Aorta (tissue), 5 donors: ENCODE measurements at regions not wholly inside any gene's neighbourhood (a gene's known extent, or its start where the extent isn't known, plus 50 kb on each side); places are given as distances from the start of the nearest gene placed in this dataset.

ENCODE experiments used
- ATAC-seq: fragments of 200-7000 bp; cut with Tn5 transposase; one replicate; pipeline ENCODE4 v1.9.1; 2022; ENCODE audit warnings: moderate library complexity; ENCODE audit not compliant: low FRiP score
- DNase-seq, 2 donors: peaks; one replicate each; pipeline ENCODE4 v3.0.0-alpha.2; 2020
- H3K27ac ChIP-seq, 2 donors: one replicate each; pipeline ENCODE4 v1.5.1; 2013; ENCODE audit warnings: low read length in 2 of 2, mild to moderate bottlenecking in 2 of 2, moderate library complexity in 2 of 2, control low read depth in 1 of 2, inconsistent platforms in 1 of 2, low read depth in 1 of 2
- H3K27me3 ChIP-seq, 2 donors: one replicate each; pipeline ENCODE4 v1.6.1; 2013; ENCODE audit warnings: control low read depth in 1 of 2, low read length in 1 of 2, mild to moderate bottlenecking in 1 of 2, moderate library complexity in 1 of 2; ENCODE audit not compliant: insufficient read depth in 2 of 2, control insufficient read depth in 1 of 2
- H3K36me3 ChIP-seq, 2 donors: one replicate each; pipeline ENCODE4 v1.6.1; 2013; ENCODE audit warnings: control low read depth in 1 of 2, low read length in 1 of 2, mild to moderate bottlenecking in 1 of 2; ENCODE audit not compliant: insufficient read depth in 2 of 2, control insufficient read depth in 1 of 2
- H3K4me1 ChIP-seq, 2 donors: one replicate each; pipeline ENCODE4 v1.6.1; 2013; ENCODE audit warnings: low read length in 2 of 2, control low read depth in 1 of 2, mild to moderate bottlenecking in 1 of 2, moderate library complexity in 1 of 2; ENCODE audit not compliant: insufficient read depth in 2 of 2, control insufficient read depth in 1 of 2
- H3K4me3 ChIP-seq, 2 donors: one replicate each; pipeline ENCODE4 v1.5.1; 2013; ENCODE audit warnings: low read length in 2 of 2, control low read depth in 1 of 2, mild to moderate bottlenecking in 1 of 2
- H3K9me3 ChIP-seq: one replicate; pipeline ENCODE4 v1.6.1; 2013; ENCODE audit warnings: mild to moderate bottlenecking, low read length; ENCODE audit not compliant: control insufficient read depth
- WGBS, 2 donors: extraction: QIAGEN DNeasy Blood & Tissue Kit; methylation state at CpG; one replicate each; pipeline ENCODE4 v1.1.7; 2013; 5-methylcytosine and 5-hydroxymethylcytosine counted together
- intact Hi-C, 2 donors: fragments of 100-400 bp; cut with DNase I; formaldehyde crosslinking; loops; one replicate each; pipeline versions ENCODE4 v1.14.2 to v1.15.0; 2022
- donor health status: healthy with polysubstance abuse.
- donor health status: Bipolar disorder and iron deficiency.
- donor health status: DM: no; HTN: no; CAD: no.
- donor health status: DM: no; HTN: no; CAD: no.
- donor health status: DM: yes; HTN: yes; CAD: no.

- DNase-seq (no peak), ATAC-seq (no peak)
- H3K4me1 ChIP-seq = no peaks in the 10 kb centered on the region
- no peak overlapping the region for H3K27ac ChIP-seq
- WGBS, 2 donors = 92 to 93% methylated on average over 2 of the region's 2 CpGs
- no peak overlapping the region for H3K4me3 ChIP-seq
- intact Hi-C loops = no loop called here
- no peaks in the 10 kb centered on the region for H3K27me3 ChIP-seq
- no peaks in the 10 kb centered on the region for H3K36me3 ChIP-seq
- no peaks in the 10 kb centered on the region for H3K9me3 ChIP-seq
Observed at GRCh38 chr3:117479095-117479494, 769.5 kb downstream of the TUSC7 start.

- H3K4me1 ChIP-seq = no peaks in the 10 kb centered on the region
- DNase-seq = no peak
- no peak overlapping the region for H3K4me3 ChIP-seq
- H3K9me3 ChIP-seq = no peaks in the 10 kb centered on the region
- WGBS, 2 donors = 80 to 81% methylated on average over 3 of the region's 3 CpGs
- intact Hi-C loops = no loop called here
- no peaks in the 10 kb centered on the region for H3K36me3 ChIP-seq
- H3K27me3 ChIP-seq = no peaks in the 10 kb centered on the region
- H3K27ac ChIP-seq = no peak overlapping the region
- no peak for ATAC-seq
Observed at GRCh38 chr3:117480525-117480924, 770.9 kb downstream of the TUSC7 start.

DNA sequence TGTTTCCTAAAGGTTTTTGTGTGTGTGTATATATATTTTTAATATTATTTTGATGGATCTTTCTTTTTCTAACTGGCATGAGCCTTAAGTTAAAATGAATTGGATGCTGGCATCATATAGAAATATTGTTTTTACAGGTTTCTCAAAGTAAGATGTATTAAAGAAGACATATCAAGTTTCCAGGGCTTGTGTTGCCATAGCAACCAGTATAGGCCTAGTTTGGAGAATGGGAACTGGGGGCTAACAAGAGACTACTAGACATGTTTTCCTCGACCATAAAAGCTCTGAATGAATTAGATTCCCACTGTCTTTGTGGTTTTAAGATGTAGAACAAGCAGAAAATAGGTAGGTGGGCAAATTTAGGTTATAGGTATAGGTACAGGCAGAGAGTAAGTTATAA is 771.4 kb downstream of the TUSC7 start:
- Histone ChIP-seq H3K9me3 (no peaks in the 10 kb centered on the region), H3K4me1 (no peaks in the 10 kb centered on the region), H3K36me3 (no peaks in the 10 kb centered on the region), H3K27me3 (no peaks in the 10 kb centered on the region), H3K4me3 (no peak overlapping the region), H3K27ac (no peak overlapping the region)
- ATAC-seq (no peak), DNase-seq (no peak)
- 79 to 91% methylated on average over 1 of the region's 1 CpG for WGBS, 2 donors
- intact Hi-C loops = no loop called here

GRCh38 chr3:117483839-117484238 is 774.3 kb downstream of the TUSC7 start:
- WGBS, 2 donors = 90 to 95% methylated on average over 4 of the region's 4 CpGs

GRCh38 chr3:117485841-117486240 is 776.3 kb downstream of the TUSC7 start:
- intact Hi-C loops = no loop called here
- H3K36me3 ChIP-seq = no peaks in the 10 kb centered on the region
- H3K9me3 ChIP-seq = no peaks in the 10 kb centered on the region
- H3K4me3 ChIP-seq = no peak overlapping the region
- ATAC-seq = no peak
- H3K27me3 ChIP-seq = no peaks in the 10 kb centered on the region
- H3K4me1 ChIP-seq = no peaks in the 10 kb centered on the region
- H3K27ac ChIP-seq = no peak overlapping the region
- DNase-seq = no peak

More at GRCh38 chr3:117483839-117484238, 774.3 kb downstream of the TUSC7 start:
- DNase-seq (no peak), ATAC-seq (no peak)
- no peak overlapping the region for H3K27ac ChIP-seq
- no peak overlapping the region for H3K4me3 ChIP-seq
- H3K4me1 ChIP-seq = no peaks in the 10 kb centered on the region
- intact Hi-C loops = no loop called here
- no peaks in the 10 kb centered on the region for H3K36me3 ChIP-seq
- H3K9me3 ChIP-seq = no peaks in the 10 kb centered on the region
- H3K27me3 ChIP-seq = no peaks in the 10 kb centered on the region

GRCh38 chr3:117486719-117487716 is 777.4 kb downstream of the TUSC7 start:
- H3K27ac ChIP-seq = no peak overlapping the region

DNA sequence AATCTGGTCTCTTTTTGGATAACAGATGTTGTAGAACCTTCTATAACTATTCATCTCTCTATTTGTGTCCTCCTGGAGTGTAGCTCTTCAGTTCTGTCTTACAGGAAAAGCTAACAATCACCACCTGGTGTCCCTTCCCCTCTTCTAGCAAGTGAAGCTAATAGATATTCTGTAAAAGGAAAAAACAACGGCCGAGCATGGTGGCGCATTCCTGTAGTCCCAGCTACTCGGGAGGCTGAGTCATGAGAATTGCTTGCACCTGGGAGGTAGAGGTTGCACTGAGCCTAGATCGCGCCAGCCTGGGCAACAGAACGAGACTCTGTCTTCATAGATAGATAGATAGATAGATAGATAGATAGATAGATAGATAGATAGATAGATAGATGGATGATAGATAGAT is 779.4 kb downstream of the TUSC7 start:
- no peak overlapping the region for H3K27ac ChIP-seq
- no peaks in the 10 kb centered on the region for H3K4me1 ChIP-seq
- ATAC-seq (no peak), DNase-seq (no peak)
- H3K27me3 ChIP-seq = no peaks in the 10 kb centered on the region
- 88 to 93% methylated on average over 7 of the region's 7 CpGs for WGBS, 2 donors
- no peaks in the 10 kb centered on the region for H3K36me3 ChIP-seq
- H3K4me3 ChIP-seq = no peak overlapping the region
- intact Hi-C loops = no loop called here
- no peaks in the 10 kb centered on the region for H3K9me3 ChIP-seq

More at GRCh38 chr3:117486719-117487716, 777.4 kb downstream of the TUSC7 start:
- no peaks in the 10 kb centered on the region for H3K36me3 ChIP-seq
- WGBS, 2 donors = 60 to 64% methylated on average over 5 of the region's 5 CpGs
- H3K27me3 ChIP-seq = no peaks in the 10 kb centered on the region
- no peak for ATAC-seq
- H3K9me3 ChIP-seq = no peaks in the 10 kb centered on the region
- no peak for DNase-seq
- no peak overlapping the region for H3K4me3 ChIP-seq
- intact Hi-C loops = no loop called here
- H3K4me1 ChIP-seq = no peaks in the 10 kb centered on the region

DNA sequence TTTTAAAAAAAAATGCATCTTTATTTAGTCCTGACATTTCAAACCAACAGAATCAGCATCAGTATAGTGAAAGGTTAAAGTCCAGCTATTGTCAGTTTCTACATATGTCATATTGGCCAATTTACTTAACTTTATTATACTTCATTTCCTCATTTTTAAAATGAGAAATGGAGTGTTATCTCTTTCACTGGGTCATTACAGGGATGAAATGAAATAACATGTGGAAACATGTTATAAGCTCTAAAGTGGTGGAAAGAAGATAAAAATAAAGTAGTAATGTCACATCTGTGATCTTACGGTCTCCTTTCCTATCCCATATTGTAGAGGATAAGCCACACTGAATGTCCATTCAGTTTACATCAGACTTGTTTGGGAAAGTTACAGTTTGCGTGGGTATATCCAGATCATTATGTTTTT is 780.1 kb downstream of the TUSC7 start:
- Histone ChIP-seq H3K36me3 (no peaks in the 10 kb centered on the region), H3K27ac (no peak overlapping the region), H3K27me3 (no peaks in the 10 kb centered on the region), H3K9me3 (no peaks in the 10 kb centered on the region), H3K4me1 (no peaks in the 10 kb centered on the region), H3K4me3 (no peak overlapping the region)
- no peak for ATAC-seq
- 94 to 97% methylated on average over 2 of the region's 2 CpGs for WGBS, 2 donors
- DNase-seq = no peak
- intact Hi-C loops = no loop called here

DNA sequence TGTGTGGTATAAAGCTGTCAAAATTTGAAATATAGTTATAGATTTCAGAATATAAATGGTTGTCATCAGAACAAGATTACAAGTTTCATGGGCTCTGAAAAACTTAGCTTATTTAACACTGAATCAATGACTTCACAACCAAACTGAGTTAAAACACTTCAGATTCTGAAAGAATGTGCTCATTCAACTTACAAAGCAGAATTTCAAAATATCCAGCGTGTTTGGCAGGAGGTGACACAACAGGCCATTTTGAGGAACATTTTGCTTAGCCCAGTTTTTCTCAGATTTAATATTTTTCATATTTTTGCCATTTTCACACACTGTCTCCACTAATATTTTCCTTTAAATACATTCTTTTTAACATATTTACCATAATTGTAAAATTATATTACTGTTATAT is 781.1 kb downstream of the TUSC7 start:
- no peaks in the 10 kb centered on the region for H3K27me3 ChIP-seq
- intact Hi-C loops = no loop called here
- H3K9me3 ChIP-seq = no peaks in the 10 kb centered on the region
- H3K36me3 ChIP-seq = no peaks in the 10 kb centered on the region
- no peaks in the 10 kb centered on the region for H3K4me1 ChIP-seq
- WGBS, 2 donors = 21 to 33% methylated on average over 1 of the region's 1 CpG
- H3K4me3 ChIP-seq = no peak overlapping the region
- ATAC-seq (no peak), DNase-seq (no peak)
- no peak overlapping the region for H3K27ac ChIP-seq
